HG02870 (cell line): ENCODE measurements at regions not wholly inside any gene's neighbourhood (a gene's known extent, or its start where the extent isn't known, plus 50 kb on each side); places are given as distances from the start of the nearest gene placed in this dataset.
"Not testable (repeated sequence)": the region's sequence is repeated elsewhere in the genome, so short reads cannot be mapped to it uniquely, and the experiment has no call there.

Experiments used
- ATAC-seq: cut with Tn5 transposase; IDR thresholded peaks from one replicate; pipeline ENCODE4 v1.9.1; 2021; ENCODE audit warnings: mild to moderate bottlenecking, moderate library complexity; ENCODE audit not compliant: unreplicated experiment

DNA sequence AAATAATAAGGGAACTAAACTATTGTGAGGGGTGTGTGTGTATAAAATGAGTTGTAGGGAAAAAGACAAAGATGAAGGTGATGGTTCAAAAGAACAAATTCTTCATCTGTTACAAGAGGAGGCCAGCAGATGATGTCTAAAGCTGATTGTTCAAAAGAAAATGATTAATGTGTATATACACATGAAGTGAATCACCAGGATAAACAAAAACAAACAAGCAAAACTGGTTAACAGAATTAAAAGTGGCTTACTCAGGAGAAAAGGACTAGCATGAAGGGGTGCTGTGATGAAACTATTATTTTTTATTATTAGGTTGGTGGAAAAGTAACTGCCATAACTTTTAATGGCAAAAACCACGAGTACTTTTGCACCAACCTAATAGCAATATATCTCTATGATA is 348.4 kb downstream of the BCL11B start:
- ATAC-seq: no peak

DNA sequence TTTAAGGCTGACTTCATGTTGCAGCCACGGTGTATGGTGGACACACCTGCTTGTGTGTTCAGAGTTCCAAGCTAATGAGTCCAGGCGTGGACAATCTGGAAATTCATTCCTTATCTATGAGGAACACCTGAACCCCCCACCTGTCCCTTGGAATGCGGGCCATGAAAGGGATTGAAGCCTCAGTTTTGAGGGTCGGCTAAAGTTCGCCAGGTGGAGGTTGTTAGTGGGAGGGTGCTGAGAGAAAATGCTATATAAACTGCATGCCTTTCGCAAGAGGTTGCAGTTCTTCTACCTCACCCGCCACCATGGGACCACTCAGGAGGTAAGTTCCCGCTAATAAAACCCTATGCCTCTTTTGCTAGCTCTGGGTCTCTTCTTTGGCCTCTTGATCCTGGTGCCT is 348.0 kb downstream of the BCL11B start:
- ATAC-seq: no peak

DNA sequence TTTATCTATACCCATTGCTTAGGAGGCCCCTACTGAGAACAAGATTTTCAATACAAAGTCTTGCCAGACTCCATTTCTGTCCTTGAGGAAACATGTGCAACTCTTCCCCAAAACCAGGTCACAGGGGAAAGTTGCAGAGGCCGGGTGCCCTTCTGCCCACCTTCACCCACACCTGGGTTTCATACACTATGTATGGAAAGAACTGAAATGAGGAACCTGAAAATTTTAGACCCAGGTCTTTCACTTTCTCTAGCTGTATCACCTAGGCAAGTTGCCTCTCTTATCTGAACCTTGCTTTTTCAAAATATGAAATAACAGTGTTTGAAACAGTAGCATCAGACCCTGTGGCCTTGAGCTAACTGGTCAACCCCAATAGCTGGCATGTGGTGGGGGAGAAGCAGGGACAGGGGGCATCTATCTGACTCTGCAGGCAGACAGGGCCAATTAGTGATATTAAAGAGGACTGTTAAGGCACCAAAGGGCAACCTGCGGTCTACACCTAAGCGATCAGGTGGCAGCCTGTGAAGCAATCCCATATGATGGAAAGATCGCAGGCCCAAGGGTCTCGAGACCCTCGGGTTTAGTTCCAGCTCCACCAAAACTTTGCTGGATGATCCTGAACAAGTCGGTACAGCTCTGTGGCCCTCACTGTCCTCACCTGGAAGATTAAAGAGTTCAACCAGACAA is 346.5 kb downstream of the BCL11B start:
- ATAC-seq: no peak

DNA sequence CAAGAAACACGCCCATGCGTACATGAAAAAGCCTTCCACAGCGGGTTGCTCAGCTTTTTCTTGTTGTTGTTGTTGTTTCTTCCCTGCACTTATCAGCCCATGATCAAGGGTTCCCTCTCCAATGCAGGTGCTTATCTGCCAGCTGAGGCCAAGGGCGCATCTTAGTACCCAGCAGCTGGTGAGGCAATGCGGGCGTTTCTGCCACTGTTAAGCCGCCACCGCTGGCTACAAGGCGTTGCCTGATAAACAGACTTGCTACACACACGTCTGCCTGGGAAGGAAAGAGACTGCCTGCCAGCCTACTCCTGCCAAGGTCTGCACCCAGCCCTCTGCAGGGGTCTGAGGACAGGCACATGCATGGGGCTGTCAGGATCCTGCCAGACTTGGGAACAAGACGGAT is 345.9 kb downstream of the BCL11B start:
- no peak for ATAC-seq

DNA sequence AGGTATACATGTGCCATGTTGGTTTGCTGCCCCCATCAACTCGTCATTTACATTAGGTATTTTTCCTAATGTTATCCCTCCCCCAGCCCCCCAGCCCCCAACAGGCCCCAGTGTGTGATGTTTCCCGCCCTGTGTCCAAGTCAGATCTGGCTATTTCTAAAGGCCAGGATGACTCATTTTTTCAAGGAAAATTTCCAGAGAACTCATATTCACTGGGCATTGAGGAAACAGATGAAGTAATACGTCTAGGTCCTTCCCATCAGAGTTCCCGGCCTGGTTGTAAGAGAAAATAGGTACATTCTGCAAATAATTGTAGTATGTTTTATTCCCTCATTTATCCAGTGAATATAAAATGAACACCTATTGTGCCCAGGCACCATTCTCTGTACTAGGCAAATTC is 345.2 kb downstream of the BCL11B start:
- ATAC-seq: no peak

- ATAC-seq: no peak
Measured at GRCh38 chr14:98927986-98928385, 344.0 kb downstream of the BCL11B start.

DNA sequence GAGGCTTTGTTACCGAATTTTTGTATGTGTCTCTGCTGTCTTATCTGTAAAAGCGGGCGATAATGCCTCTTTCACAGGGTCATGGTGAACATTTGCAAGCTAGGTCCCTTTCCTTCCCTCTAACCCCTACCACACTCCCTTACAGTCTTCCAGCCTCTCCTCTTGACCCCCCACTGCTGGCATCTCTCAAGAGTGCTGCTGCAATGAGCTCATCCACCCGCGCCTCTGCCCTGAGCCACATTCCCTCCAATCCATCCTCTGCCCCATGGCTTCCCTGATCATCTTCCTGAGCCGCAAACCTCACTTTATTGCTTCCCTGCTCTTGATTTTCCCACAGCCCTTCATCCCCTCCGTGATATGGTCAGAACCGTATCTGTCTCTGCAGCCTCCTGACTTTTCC is 343.6 kb downstream of the BCL11B start:
- ATAC-seq: no peak

DNA sequence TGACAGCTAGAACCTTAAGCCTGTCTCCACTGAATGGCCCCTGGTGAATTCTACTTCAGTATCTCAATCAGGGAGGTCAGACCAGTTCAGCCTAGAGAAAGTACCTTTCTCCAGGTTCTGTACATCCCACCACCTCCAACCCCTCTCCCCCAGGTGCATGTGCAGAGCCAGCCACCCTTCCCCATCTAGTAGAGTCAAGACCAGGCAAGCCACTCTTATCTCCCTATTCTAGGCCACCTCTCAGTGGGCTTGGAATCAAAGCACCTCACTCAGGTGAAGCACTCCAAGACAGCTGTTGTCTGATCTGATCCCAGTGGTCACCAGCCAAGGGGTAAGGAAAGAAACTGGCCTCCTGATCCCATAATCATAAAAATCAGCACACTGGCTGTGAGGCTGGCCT is 340.9 kb downstream of the BCL11B start:
- ATAC-seq: no peak

DNA sequence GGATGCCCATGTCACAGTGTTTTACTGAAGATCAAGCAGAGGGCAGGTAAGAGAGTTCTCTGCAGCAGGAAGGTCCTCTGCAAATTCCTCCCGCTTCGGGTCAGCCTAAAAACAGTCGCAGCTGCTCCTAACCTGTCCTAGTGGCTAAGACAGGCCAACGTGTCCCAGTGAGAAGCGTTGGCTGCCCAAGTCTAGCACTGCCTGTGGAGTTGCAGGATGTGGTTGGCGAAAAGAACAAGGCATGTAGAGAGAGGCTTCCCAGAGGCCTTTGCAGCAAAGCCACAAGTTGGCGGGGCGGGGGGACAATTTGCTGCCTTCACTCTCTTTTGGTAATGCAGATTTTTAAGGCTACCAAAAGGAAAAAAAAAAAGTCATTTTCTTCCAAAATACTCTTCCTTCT is 340.1 kb downstream of the BCL11B start:
- no peak for ATAC-seq

DNA sequence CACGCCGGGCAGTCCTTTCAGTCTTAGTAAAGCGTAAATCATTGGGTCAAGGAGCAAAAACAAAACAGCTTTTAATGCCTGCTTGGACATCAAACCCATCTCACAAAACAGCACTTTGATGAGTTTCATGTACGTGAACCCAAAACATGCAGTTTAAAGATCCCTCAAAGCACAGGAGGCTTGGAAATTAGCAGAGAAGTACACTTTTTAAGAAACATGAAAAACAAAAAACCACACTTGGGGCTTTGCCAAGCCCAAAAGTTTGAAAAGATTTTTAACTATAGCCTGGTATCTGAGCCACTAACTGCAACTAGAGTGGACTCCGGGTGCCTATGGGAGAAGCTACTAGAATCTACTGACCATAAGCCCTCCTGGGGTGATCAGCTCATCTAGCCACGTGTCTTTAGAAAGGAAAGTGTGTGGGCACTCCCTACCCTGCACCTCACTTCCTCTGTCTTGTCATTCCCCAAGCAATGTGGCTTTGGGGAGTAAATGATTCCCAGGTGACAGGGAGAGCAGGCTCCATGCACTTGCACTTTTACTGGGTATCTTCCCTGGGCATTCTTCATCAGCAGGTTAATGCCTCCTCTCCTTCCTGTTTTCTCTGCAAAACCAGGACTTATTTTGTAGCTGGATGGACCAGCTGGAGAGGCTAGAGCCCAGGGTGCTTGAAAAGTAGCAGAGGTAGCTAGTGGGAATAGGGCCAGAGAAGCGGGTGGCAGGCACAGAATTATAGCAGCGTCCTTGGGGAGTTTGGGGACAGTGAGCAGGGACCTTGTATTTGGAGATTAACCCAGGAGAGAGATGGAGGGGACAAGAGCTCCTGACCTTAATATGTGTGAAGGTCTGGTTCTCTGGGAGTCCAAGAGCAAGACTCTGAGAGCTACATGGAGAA is 339.3 kb downstream of the BCL11B start:
- ATAC-seq: no peak

DNA sequence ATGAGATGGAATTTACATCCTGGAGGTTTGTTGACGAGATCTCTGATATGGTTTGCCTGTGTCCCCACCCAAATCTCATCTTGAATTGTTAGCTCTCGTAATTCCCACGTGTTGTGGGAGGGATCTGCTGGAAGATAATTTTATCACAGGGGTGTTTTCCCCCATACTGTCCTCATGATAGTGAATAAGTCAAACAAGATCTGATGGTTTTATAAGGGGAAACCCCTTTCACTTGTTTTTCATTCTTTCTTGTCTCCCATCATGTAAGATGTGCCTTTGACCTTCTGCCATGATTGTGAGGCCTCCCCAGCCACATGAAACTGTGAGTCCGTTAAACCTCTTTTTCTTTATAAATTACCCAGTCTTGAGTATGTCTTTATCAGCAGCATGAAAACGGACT is 337.4 kb downstream of the BCL11B start:
- not testable (repeated sequence) for ATAC-seq

GRCh38 chr14:98935921-98936320 is 336.1 kb downstream of the BCL11B start:
- ATAC-seq: no peak

GRCh38 chr14:98937021-98937420 is 335.0 kb downstream of the BCL11B start:
- ATAC-seq: no peak

DNA sequence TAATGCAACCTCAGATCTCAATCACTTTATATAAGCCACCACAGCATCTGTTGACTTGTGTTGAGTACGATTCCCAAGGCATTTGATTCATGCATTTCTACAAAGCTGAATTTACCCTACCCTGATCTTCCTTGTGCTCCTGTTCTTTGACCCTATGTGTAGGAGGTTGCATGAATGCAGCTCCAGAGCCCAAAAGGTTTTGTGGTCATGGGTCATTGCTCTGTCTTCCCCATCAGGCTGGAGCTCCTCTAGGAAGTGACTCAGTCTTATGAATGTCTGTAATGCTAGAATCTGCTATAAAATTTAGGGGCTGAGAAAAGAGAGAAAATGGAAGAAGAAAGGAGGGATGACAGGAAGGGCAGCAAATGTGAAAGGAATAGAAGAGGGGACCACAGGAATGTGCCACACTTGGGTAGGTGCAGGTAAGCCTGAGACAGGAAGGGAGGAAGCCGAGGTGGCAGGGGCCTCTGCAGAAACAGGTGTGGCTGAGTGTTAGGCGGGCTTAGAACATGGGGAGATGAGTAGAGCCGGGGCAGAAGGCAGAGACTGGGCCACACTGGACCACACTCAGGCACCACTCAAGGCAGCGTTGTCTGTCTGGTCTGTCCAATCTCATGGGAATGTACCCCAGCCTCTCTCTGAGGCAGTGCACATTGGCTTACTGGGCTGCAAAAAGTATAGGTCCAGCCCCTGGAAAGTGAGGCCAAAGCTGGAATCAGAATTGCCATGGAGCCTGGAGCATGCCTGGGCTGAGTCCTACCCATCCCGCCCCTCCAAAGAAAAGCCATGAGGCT is 334.1 kb downstream of the BCL11B start:
- ATAC-seq: no peak

GRCh38 chr14:98940693-98941437 is 331.1 kb downstream of the BCL11B start:
- ATAC-seq: no peak

GRCh38 chr14:98941481-98941880 is 330.5 kb downstream of the BCL11B start:
- no peak for ATAC-seq

GRCh38 chr14:98943907-98944306 is 328.1 kb downstream of the BCL11B start:
- no peak for ATAC-seq

DNA sequence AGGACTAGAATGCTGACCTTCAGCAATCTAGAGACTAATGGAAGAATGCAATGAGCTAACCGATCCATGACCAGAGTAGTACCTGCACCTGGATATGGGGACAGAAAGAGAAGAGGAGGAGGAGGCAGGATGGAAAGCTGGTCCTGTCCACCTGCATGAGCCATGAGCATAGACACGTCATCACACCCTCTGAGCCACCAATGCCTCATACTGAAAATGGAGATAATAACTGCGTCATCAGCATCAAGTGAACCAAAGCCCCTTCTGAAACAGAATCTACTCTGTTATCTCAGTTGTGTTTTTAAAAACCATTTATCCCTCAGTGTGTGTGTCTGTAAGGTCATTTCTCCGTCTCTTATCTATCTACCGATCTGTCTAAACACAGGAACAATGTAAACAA is 327.0 kb downstream of the BCL11B start:
- no peak for ATAC-seq

- ATAC-seq: no peak
Measured at GRCh38 chr14:98945611-98946570, 326.1 kb downstream of the BCL11B start.

DNA sequence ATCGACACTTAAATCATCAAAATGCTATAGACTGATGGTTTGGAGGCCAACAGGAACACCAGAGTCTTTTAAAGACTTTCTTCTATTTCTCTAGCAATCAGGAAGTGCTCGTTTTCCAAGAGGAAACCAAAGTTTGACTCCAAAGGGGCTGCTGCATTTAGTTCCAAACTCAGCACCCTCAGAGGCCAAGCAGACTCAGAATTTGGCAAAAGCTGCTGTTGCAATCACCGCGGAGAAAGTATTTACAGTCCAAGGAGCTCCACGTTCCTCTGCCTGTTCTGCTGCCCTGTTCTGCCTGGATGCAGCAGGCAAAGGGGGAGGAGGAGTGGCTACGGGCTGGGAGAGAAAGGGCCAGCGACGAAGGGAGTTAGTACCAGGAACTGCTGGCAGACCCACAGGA is 325.1 kb downstream of the BCL11B start:
- no peak for ATAC-seq
